DMS153 treated with DMSO at 0.1 percent for 48 hours (cell line): ENCODE measurements at regions not wholly inside any gene's neighbourhood (a gene's known extent, or its start where the extent isn't known, plus 50 kb on each side); places are given as distances from the start of the nearest gene placed in this dataset.

ENCODE experiments used
- DNase-seq: peaks from one replicate; lab custom pipeline; 2025; ENCODE audit not compliant: unreplicated experiment; lab: John Stamatoyannopoulos, UW

DNA sequence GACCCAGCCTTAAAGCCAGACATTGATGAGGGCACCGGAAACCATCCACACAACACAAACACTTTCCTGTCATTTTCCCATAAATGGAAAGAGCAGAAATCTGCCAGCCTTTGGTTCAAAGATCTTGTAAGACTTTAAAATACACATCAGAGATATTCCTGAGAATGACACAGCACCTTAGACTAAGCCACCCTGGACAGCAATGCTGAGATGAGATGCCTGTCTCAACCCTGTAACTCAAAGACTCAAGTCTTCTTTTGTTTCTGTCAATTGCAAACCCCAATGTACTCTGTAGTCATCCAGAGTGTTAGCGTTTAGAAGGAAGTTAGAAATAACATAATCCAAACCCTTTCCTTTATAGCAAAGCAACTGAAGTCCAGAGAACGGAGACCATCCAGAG is 119.2 kb downstream of the CCNA1 start:
- DNase-seq: no peak

DNA sequence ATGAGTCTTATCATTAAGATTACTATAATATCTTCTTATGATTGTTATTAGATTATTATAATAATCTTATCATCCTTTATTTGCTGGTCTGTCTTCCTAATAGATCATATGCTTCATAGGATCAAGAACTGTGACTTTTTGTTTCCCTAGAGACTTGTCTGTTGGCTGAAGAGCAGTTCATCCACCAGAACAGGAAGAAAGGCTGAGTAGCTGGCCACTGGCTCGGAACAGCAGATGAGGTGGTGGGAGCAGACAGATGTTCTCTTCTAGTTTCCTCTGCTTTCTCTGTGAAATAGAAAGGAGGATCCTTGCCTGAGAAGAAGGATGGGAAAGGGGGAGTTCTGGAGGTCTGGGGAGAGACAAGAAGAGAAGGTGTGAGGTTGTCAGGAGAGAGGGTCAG is 120.0 kb downstream of the CCNA1 start:
- DNase-seq: no peak

DNA sequence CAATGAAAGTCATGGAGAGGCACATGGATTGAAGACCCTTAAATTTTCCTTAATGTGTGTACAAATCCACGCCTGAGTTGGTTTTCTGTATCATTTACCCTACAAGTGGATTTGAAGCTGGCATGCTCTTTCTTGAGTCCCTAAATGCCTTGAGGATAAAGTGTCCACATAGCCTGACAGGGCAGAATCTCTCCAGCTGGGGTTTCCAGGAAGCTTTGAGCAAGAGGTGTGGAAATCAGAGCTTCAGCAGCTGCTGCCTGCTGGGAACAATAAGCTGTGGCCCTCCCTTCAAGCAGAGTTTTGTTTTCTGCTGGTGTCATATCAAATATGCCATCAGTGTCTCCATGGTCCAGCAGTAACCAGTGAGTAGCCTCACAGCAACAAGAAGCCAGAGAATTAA is 120.3 kb upstream of the SERTM1 start:
- no peak for DNase-seq

DNA sequence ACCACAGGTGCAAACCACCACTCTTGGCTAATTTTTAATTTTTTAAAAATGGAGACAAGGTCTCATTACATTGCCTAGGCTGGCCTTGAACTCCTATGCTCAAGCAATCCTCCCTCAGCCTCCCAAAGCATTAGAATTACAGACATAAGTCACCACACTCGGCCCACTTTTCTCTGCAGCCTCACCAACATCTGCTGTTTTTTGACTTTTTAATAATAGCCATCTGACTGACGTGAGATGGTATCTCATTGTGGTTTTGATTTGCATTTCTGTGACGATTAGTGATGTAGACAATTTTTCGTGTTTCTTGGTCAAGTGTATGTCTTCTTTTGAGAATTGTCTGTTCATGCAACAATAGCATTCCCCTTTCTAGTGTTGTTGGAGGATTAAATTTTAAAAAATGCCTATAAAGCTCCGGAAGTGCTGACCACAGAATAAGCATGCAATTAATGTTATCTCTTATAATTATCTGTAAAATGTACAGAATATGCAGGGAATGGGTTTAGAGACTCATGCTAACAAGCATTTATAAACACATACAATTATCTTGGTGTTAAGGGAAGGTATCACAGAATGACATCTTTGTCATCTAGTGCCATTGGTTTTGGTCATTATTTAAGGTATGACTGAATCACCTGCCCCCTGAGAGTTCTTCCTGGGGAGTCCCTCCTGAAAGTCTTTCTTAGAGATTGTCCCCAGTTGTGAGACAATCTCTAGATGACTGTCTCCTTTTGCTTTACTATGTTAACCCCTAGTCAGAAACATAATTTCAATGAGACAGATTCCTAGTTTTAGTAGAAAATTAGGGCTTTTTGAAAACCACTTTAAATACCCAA is 118.5 kb upstream of the SERTM1 start:
- DNase-seq: no peak

DNA sequence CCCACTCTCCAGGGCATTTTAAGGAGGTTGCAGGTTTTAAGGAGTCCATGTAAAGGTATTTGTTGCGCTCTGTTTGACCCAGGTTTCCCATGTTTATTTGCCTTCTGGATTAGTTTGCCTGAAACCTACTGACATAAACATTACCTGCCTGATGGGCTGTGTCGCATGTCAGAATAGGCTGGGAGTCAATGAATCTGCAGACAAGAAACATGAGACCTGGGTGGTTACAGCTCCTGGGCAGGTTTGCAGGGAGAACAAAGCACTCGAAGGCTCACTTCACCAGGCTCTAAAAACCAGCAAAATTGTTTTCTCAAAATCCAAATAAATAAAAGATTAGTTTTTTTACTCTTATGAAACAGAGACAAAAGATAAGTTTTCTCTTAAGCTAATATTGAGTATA is 114.4 kb upstream of the SERTM1 start:
- peak; percentile 22 for DNase-seq

DNA sequence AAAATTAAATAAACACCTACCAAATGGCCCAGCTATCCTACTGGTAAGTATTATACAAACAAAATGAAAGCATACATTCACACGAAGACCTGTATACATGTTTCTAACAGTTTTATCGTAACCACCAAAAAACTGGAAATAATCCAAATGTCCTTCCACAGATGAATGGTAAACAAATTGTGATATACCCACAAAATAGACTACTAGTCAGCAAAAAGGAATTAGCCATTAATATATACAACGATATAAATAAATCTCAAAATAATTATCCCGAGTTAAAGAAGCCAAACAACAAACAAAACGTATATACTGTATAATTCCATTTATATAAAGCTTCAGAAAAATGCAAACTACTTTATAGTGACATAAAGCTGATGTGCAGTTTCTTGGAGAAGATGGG is 106.3 kb upstream of the SERTM1 start:
- no peak for DNase-seq

DNA sequence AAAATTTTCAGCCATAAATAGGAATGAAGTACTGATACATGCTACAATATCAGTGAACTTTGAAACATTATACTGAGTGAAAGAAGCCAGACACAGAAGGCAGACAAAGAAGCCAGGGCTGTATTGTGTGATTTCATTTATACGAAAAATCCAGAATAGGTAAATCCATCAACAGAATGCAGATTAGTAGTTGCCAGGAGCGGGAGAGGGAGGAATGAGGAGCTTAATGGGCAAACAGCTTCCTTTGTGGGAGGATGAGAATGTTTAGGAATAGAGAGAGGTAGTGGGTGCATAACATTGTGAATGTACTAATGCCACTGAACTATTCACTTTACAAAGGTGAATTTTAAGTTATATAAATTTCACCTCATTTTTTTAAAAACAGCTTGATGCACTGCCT is 103.3 kb upstream of the SERTM1 start:
- DNase-seq: no peak

DNA sequence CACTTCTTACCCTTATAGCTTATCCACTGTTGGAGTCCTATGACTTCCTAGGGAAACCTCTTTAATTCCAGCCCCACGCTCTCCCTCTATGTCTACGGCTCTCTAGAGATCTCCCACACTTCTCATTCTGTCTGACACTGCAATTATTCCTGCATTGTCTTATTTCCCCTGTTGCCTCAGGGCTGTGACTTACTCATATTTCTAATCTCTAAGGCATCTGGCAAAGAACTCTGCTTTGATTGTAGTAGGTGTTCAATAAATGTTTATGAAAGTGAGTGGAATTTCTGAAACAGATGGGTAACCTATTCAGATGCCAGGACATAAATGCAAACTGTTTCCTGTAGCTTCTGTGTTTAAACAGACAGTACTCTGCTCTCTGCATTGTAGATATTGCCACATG is 102.4 kb upstream of the SERTM1 start:
- DNase-seq: no peak

DNA sequence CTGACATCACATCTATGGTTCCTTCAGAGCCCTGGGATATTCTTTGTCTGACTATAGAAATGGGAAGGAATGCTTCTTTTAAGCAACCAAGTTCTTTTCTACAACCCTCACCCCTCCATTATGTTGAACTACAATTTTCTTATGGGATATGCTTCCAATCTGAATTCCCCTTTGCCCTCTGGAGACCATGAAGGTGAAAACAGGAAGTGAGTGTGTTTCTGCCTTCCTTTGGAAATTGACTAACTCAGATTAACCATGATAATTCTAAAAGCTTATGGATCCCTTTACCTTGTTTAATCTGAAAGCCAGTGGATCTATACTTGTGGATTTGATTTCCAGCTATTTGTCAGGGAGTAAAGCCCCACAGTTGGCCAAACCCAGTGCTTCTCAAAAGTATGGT is 90.8 kb upstream of the SERTM1 start:
- DNase-seq: no peak

DNA sequence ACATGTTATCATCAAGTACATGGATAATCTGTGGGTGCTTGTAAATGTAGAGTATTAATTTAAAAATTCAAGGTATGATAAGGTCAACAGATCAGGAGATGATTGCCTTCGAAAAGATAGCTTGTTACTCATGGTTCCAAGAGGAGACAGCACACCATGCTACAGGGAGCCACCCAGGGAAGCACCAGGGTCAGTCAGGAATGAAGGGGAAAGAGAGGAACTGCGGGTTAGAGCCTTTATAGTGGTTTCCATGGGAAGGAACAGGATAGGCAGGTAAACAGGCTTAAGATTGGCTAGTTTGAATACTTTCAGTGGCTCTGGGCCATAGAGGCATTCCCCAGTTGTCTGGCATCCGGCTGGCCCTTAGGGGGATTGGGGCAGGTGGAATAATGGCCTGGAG is 74.2 kb upstream of the SERTM1 start:
- DNase-seq: no peak

DNA sequence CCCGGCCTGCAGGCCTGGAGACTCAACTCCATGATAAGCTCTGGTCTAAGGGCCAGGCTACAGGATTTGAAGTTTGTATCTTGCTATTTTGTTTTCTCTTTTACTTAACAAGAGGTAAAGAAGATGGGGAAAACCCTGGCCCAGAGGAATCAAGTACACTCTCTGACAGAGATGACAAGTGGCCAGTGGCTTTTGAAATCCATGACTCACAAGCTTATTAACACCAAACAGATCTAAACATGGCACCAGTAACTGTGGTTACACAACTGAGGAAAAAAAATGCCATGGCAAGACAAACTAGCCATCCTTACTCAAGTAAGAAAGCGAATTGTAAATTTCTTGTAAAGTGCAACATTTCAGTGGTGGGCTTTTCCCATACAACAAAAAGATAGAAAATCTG is 72.6 kb upstream of the SERTM1 start:
- no peak for DNase-seq

DNA sequence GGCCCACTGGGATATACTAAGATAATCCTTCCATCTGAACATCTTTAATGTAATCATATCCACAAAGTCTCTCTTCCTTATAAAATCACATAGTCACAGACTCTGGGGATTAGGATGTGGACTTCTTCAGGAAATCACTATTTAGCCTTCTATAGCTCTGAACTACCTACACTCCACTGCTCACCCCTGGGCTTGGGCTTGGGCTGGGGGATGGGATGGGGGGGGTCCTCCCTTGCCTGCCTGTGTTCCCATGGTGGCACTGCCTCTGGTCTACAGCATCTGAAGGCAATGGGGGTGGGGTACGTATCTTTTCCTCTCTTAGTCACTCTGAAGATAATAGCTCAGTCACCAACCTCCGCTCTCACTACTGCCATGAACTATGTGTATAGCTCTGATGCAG is 67.8 kb upstream of the SERTM1 start:
- DNase-seq: no peak

DNA sequence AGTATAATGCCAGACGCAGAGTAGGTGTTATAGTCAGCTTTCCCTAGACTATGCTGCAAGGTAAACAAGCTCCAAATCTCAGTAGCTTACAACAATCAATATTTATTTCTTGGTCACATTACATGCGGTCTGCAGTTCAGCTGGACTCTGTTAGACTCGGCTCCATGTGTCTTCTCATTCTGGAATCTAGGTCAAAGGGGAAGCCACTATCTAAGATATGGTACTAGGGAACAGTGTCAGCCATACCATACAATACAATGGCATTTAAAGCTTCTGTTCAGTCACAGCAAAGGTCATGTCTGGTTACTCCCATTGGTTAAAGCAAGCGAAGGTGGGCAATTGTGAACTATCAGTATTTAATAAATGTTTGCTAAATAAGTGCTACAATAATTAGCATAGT is 65.3 kb upstream of the SERTM1 start:
- no peak for DNase-seq

DNA sequence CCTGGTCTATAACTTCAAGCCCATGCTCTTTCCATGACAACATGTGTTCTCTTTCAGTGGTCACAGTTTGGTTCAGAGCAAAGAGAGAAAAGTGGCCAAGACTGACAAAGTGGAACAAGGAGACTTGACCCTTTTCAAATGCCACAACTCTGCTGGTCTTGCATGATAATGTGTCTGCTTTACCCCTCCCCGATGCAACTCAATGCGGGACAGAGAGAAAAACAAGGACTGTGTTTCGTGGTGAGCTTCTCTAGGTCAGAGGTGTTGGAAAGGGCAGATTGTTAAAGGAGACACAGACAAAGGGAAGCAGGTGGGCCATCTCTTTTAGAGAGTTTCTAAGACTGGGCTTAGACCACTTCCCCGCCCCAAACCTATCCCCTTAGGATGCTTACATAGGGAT is 61.6 kb upstream of the SERTM1 start:
- DNase-seq: no peak

DNA sequence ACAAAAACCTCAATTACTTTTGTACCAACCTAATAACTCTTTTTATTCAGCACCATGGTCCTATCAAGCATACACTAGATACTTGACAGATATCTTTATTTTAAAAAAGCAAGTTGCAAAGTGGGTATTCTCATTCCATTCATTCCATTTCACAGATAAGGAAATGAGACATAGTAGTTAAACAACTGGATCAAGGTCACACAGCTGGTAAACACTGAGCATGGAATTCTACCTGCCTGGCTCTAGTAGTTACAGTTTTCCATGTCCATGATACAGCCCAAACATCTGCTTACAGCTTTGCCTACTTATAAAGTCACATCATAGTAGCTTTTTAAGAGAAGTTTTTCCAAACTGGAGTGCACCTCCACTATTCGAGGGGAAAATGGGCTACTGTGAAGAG is 57.1 kb upstream of the SERTM1 start:
- DNase-seq: no peak

DNA sequence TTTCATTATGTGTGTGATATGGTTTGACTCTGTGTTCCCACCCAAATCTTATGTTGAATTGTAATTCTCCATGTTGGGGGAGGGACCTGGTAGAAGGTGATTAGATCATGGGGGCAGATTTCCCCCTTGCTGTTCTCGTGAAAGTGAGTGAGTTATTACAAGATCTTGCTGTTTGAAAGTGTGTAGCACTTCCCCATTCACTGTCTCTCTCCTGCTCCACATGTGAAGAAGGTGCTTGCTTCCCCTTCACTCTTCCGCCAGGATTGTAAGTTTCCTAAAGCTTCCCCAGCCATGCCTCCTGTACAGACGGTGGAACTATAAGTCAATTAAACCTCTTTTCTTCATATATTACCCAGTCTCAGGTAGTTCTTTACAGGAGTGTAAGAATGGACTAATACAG is 54.3 kb upstream of the SERTM1 start:
- no peak for DNase-seq
